Upper lobe of right lung (tissue), 1 donor: ENCODE measurements at regions not wholly inside any gene's neighbourhood (a gene's known extent, or its start where the extent isn't known, plus 50 kb on each side); places are given as distances from the start of the nearest gene placed in this dataset.

ENCODE experiments used
- ATAC-seq: fragments of 200-7000 bp; cut with Tn5 transposase; one replicate; pipeline ENCODE4 v1.9.1; 2020; ENCODE audit warnings: mild to moderate bottlenecking, moderate library complexity
- DNase-seq: peaks from one replicate; pipeline ENCODE4 v3.0.0-alpha.2; 2020
- H3K27ac ChIP-seq: fragments of 200-600 bp; one replicate; pipeline ENCODE4 v1.8.0; 2022
- H3K27me3 ChIP-seq: fragments of 200-600 bp; one replicate; pipeline ENCODE4 v1.8.0; 2022; ENCODE audit warnings: mild to moderate bottlenecking
- H3K36me3 ChIP-seq: fragments of 200-600 bp; one replicate; pipeline ENCODE4 v1.8.0; 2022
- H3K4me1 ChIP-seq: fragments of 200-600 bp; one replicate; pipeline ENCODE4 v1.8.0; 2022
- H3K4me3 ChIP-seq: fragments of 200-600 bp; one replicate; pipeline ENCODE4 v1.8.0; 2022; ENCODE audit warnings: mild to moderate bottlenecking
- H3K9me3 ChIP-seq: fragments of 200-600 bp; one replicate; pipeline ENCODE4 v1.8.0; 2022
- intact Hi-C: fragments of 100-400 bp; cut with DNase I; formaldehyde crosslinking; loops from one replicate; pipeline ENCODE4 v1.11.0; 2022
- TF ChIP-seq, protein P1 (sequence below): fragments of 200-600 bp; IDR thresholded peaks from one replicate; pipeline ENCODE4 v1.8.0; 2022; ENCODE audit warnings: antibody characterized with exemption
- donor health status: DM: no; HTN: yes; CAD: no; lungs with severe emphysema.

DNA sequence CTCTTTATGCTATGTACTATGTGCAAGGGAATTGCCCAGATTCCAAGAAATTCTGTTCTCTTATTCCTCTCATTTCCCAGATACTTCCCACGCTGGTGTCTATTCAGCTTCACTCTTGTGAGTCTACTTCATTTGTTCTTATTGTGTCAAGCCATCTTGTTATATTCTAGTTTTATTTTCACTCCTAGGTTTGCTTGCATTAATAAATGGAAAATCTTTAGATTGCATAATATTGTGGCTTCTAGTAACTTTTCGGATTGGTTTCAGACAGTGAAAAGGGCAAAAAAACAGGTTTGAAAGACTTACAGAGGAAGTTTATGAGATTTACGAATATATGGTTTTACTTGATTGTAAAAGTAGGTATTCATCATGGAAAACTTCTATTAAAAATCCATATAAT, 128.4 kb downstream of the BTC start:
- Histone ChIP-seq H3K27me3 (no peaks in the 10 kb centered on the region), H3K4me3 (no peak overlapping the region), H3K36me3 (no peaks in the 10 kb centered on the region), H3K9me3 (no peaks in the 10 kb centered on the region), H3K4me1 (no peaks in the 10 kb centered on the region), H3K27ac (no peak overlapping the region)
- intact Hi-C loops, result no loop called here
- DNase-seq, result no peak
- ATAC-seq, result no peak
- TF ChIP-seq, protein P1, sequence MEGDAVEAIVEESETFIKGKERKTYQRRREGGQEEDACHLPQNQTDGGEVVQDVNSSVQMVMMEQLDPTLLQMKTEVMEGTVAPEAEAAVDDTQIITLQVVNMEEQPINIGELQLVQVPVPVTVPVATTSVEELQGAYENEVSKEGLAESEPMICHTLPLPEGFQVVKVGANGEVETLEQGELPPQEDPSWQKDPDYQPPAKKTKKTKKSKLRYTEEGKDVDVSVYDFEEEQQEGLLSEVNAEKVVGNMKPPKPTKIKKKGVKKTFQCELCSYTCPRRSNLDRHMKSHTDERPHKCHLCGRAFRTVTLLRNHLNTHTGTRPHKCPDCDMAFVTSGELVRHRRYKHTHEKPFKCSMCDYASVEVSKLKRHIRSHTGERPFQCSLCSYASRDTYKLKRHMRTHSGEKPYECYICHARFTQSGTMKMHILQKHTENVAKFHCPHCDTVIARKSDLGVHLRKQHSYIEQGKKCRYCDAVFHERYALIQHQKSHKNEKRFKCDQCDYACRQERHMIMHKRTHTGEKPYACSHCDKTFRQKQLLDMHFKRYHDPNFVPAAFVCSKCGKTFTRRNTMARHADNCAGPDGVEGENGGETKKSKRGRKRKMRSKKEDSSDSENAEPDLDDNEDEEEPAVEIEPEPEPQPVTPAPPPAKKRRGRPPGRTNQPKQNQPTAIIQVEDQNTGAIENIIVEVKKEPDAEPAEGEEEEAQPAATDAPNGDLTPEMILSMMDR, result no peak

DNA sequence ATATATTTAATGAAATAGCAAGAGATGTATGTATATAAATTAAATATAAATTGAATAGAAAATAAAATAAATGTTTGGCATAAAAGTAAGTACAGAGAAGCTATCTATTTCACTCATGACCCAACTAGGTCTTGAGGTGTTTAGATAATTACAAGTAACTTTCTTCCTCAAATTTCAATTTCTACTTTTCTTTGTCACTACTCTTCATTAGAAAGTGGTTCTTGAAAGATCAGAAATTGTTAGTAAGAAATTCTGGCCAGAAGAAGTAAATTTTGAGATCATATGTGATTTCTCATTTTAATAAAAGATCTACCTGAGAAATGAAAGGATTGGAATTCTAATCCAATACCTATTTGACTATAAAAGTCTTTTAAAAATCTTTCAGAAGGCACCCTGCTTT, 126.9 kb downstream of the BTC start:
- H3K27me3 ChIP-seq, result no peaks in the 10 kb centered on the region
- DNase-seq (no peak), ATAC-seq (no peak)
- H3K27ac ChIP-seq, result no peak overlapping the region
- TF ChIP-seq, protein P1, result no peak
- no peaks in the 10 kb centered on the region for H3K36me3 ChIP-seq
- H3K4me3 ChIP-seq, result no peak overlapping the region
- intact Hi-C loops, result no loop called here
- H3K9me3 ChIP-seq, result no peaks in the 10 kb centered on the region
- H3K4me1 ChIP-seq, result no peaks in the 10 kb centered on the region

DNA sequence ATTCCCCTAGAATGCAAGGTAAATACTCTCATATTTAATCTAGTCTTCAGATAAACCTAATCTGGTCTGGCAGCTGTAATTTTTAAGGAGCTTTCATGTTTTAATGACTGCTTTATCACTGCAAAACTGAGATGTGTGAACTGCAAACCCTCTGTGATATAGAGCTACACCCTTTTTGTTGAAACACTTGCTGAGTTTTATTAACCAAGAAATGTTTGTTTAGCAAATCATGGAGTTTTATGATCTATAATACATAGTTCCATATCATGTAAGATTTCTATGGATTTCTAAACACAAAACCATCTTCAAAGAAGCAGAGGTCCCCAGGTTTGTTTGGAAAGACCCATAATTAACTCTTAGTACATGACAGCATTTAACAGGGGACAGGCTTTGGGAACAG, 126.4 kb downstream of the BTC start:
- no peak overlapping the region for H3K4me3 ChIP-seq
- H3K27me3 ChIP-seq, result no peaks in the 10 kb centered on the region
- intact Hi-C loops, result no loop called here
- H3K9me3 ChIP-seq, result no peaks in the 10 kb centered on the region
- no peak overlapping the region for H3K27ac ChIP-seq
- DNase-seq (no peak), ATAC-seq (no peak)
- TF ChIP-seq, protein P1, result no peak
- H3K4me1 ChIP-seq, result no peaks in the 10 kb centered on the region
- no peaks in the 10 kb centered on the region for H3K36me3 ChIP-seq

DNA sequence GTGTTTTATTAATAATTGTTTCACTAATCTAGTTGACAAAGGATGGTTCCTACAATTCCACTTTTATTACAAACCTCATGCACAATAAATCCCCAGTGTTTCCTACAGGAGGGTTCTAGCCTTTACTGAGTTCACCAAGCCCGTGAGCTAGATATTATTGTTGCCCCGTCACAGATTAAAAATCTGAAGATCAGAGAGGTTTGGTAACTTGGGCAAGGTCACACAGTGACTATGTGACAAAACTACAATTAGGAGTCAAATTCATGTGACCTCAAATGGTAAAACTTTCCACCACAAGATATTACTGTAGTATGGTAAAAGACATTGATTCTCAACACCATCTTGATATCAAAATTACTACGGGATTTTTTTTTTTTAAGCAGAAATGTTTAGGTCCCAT, 124.6 kb downstream of the BTC start:
- TF ChIP-seq, protein P1, result no peak
- Histone ChIP-seq H3K36me3 (no peaks in the 10 kb centered on the region), H3K27me3 (no peaks in the 10 kb centered on the region), H3K4me1 (no peaks in the 10 kb centered on the region), H3K9me3 (no peaks in the 10 kb centered on the region), H3K27ac (no peak overlapping the region), H3K4me3 (no peak overlapping the region)
- no peak for DNase-seq
- ATAC-seq, result no peak
- intact Hi-C loops, result loop anchor here (10.0 kb wide), 1 partner anchor 295 kb away; no protein-coding TSS in a partner anchor

DNA sequence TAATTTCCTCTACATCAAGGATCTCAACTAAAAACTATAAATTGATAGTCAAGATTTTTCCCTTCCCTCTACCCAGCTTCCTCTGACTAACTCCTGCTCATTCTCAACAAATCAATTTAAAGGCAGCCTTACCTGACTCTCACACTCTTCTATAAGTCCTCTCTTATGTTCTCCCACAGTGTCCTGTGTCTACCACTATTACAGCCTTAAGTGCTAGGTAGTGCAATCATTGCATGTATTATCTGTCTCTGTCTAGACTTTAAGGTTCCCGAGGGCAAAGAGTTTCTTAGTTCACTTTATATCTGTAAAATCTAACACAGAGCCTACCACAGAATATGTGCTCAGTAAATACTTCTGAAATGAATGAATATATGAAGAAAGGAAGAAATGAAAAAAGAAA, 123.7 kb downstream of the BTC start:
- no peaks in the 10 kb centered on the region for H3K27me3 ChIP-seq
- intact Hi-C loops, result loop anchor here (10.0 kb wide), 1 partner anchor 296 kb away; no protein-coding TSS in a partner anchor
- no peak for ATAC-seq

More for the DNA sequence above, 123.7 kb downstream of the BTC start:
- Histone ChIP-seq H3K9me3 (no peaks in the 10 kb centered on the region), H3K4me3 (no peak overlapping the region), H3K4me1 (no peaks in the 10 kb centered on the region), H3K27ac (no peak overlapping the region), H3K36me3 (no peaks in the 10 kb centered on the region)
- no peak for DNase-seq
- TF ChIP-seq, protein P1, result no peak
